ENCODE measurements at regions not wholly inside any gene's neighbourhood (a gene's known extent, or its start where the extent isn't known, plus 50 kb on each side); places are given as distances from the start of the nearest gene placed in this dataset.

GRCh38 chr11:19472679-19473078 is 231.9 kb upstream of the E2F8 start:
- DNase-seq (ENCODE audit: low read depth, low spot score) = no peak

GRCh38 chr11:19467904-19468303 is 227.2 kb upstream of the E2F8 start:
- no peak for DNase-seq (ENCODE audit: low read depth, low spot score)

- DNase-seq (ENCODE audit: low read depth, low spot score) = no peak
Observed at GRCh38 chr11:19466314-19466713, 225.6 kb upstream of the E2F8 start.

GRCh38 chr11:19463976-19464375 is 223.2 kb upstream of the E2F8 start:
- no peak for DNase-seq (ENCODE audit: low read depth, low spot score)

GRCh38 chr11:19460718-19461405 is 220.1 kb upstream of the E2F8 start:
- no peak for DNase-seq (ENCODE audit: low read depth, low spot score)

- DNase-seq (ENCODE audit: low read depth, low spot score) = no peak
Observed at GRCh38 chr11:19459240-19459639, 218.5 kb upstream of the E2F8 start.

- DNase-seq (ENCODE audit: low read depth, low spot score) = no peak
Observed at GRCh38 chr11:19458721-19459120, 218.0 kb upstream of the E2F8 start.

GRCh38 chr11:19458231-19458630 is 217.5 kb upstream of the E2F8 start:
- DNase-seq (ENCODE audit: low read depth, low spot score) = no peak

- no peak for DNase-seq (ENCODE audit: low read depth, low spot score)
Observed at GRCh38 chr11:19455731-19456130, 215.0 kb upstream of the E2F8 start.

GRCh38 chr11:19453651-19454257 is 213.0 kb upstream of the E2F8 start:
- no peak for DNase-seq (ENCODE audit: low read depth, low spot score)

- DNase-seq (ENCODE audit: low read depth, low spot score) = no peak
Observed at GRCh38 chr11:19451609-19452008, 210.9 kb upstream of the E2F8 start.

GRCh38 chr11:19450282-19450681 is 209.5 kb upstream of the E2F8 start:
- DNase-seq (ENCODE audit: low read depth, low spot score) = no peak

- DNase-seq (ENCODE audit: low read depth, low spot score) = no peak
Observed at GRCh38 chr11:19448651-19449050, 207.9 kb upstream of the E2F8 start.

- DNase-seq (ENCODE audit: low read depth, low spot score) = no peak
Observed at GRCh38 chr11:19447150-19447566, 206.4 kb upstream of the E2F8 start.

- DNase-seq (ENCODE audit: low read depth, low spot score) = no peak
Observed at GRCh38 chr11:19445771-19446170, 205.0 kb upstream of the E2F8 start.

GRCh38 chr11:19444231-19444630 is 203.5 kb upstream of the E2F8 start:
- no peak for DNase-seq (ENCODE audit: low read depth, low spot score)

- DNase-seq (ENCODE audit: low read depth, low spot score) = no peak
Observed at GRCh38 chr11:19442554-19442910, 201.8 kb upstream of the E2F8 start.

- DNase-seq (ENCODE audit: low read depth, low spot score) = peak; percentile 55
Observed at GRCh38 chr11:19441752-19442553, 201.2 kb upstream of the E2F8 start.

GRCh38 chr11:19441288-19441687 is 200.5 kb upstream of the E2F8 start:
- no peak for DNase-seq (ENCODE audit: low read depth, low spot score)

GRCh38 chr11:19437760-19438159 is 197.0 kb upstream of the E2F8 start:
- no peak for DNase-seq (ENCODE audit: low read depth, low spot score)

GRCh38 chr11:19436932-19437331 is 196.2 kb upstream of the E2F8 start:
- no peak for DNase-seq (ENCODE audit: low read depth, low spot score)

- DNase-seq (ENCODE audit: low read depth, low spot score) = no peak
Observed at GRCh38 chr11:19435306-19435989, 194.7 kb upstream of the E2F8 start.

All from smooth muscle cell of the brain vasculature (primary cell).